Spleen (tissue), 7 donors: ENCODE measurements at regions not wholly inside any gene's neighbourhood (a gene's known extent, or its start where the extent isn't known, plus 50 kb on each side); places are given as distances from the start of the nearest gene placed in this dataset.

Experiments used
- POLR2A ChIP-seq, 3 donors: fragments of 450-650 bp; IDR thresholded peaks; one replicate each; pipeline ENCODE4 v1.5.1; 2017; ENCODE audit warnings: antibody characterized with exemption in 3 of 3, mild to moderate bottlenecking in 1 of 3
- TF ChIP-seq, protein P1 (sequence below), 11 experiments: fragments of 200-600 bp in 7 of 11; fragments of 450-650 bp in 4 of 11; sonication (generic) in 4 of 11; IDR thresholded peaks in 8 of 11; conservative IDR thresholded peaks in 3 of 11; 1 replicate in 7 of 11; 2 replicates in 4 of 11; pipeline versions ENCODE4 v1.4.0 to v1.8.0; 2016 to 2021; ENCODE audit warnings: antibody characterized with exemption in 11 of 11, inconsistent platforms in 4 of 11, mild to moderate bottlenecking in 1 of 11
- donor health status: DM: no; HTN: no; CAD: no; lungs with moderate emphysema.
- donor health status: DM: no; HTN: no; CAD: no.
- donor health status: DM: no; HTN: no; CAD: no.

DNA sequence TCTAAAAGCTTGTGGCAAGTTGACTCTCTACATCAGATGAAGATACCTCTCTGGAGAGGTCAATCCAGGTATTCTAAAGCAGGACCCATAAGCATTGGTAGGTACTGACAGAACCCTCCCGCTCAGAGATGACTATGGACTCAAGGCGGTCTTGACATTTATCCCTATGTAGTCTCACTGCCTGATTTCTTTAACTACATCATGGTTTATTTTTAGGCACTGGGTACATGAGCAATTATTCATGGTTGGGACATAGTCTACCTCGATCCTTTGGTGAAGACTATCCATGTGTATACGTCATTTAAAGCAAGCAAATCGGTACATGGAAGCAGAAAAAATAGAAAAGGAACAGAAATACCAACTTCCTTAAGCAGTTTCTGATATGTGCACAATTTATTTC is 136.2 kb upstream of the TAB2 start:
- TF ChIP-seq POLR2A (IDR thresholded peaks at IDR 0.05): no peak
- TF ChIP-seq, protein P1, sequence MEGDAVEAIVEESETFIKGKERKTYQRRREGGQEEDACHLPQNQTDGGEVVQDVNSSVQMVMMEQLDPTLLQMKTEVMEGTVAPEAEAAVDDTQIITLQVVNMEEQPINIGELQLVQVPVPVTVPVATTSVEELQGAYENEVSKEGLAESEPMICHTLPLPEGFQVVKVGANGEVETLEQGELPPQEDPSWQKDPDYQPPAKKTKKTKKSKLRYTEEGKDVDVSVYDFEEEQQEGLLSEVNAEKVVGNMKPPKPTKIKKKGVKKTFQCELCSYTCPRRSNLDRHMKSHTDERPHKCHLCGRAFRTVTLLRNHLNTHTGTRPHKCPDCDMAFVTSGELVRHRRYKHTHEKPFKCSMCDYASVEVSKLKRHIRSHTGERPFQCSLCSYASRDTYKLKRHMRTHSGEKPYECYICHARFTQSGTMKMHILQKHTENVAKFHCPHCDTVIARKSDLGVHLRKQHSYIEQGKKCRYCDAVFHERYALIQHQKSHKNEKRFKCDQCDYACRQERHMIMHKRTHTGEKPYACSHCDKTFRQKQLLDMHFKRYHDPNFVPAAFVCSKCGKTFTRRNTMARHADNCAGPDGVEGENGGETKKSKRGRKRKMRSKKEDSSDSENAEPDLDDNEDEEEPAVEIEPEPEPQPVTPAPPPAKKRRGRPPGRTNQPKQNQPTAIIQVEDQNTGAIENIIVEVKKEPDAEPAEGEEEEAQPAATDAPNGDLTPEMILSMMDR (IDR thresholded peaks at IDR 0.05 in 8 of 11, conservative IDR thresholded peaks at IDR 0.05 in 3 of 11): no peak
